Activated CD8-positive, alpha-beta T cell treated with anti-CD3 and anti-CD28 coated beads for 36 hours (primary cell): ENCODE measurements at regions not wholly inside any gene's neighbourhood (a gene's known extent, or its start where the extent isn't known, plus 50 kb on each side); places are given as distances from the start of the nearest gene placed in this dataset.
A peak's percentile ranks its signal among the peaks of the same experiment; 100 is the strongest.
"Not testable (repeated sequence)": the region's sequence is repeated elsewhere in the genome, so short reads cannot be mapped to it uniquely, and the experiment has no call there.

Experiments
- ATAC-seq: fragments of 200-7000 bp; cut with Tn5 transposase; one replicate; pipeline ENCODE4 v1.10.0; 2021; ENCODE audit warnings: mild to moderate bottlenecking, moderate library complexity
- CTCF ChIA-PET: fragments of 350-600 bp; sonication (Branson Sonifier 250); formaldehyde crosslinking; loops from one replicate; lab custom pipeline; 2021; ENCODE audit warnings: antibody characterized with exemption; lab: Charles Lee
- POLR2A ChIA-PET: fragments of 350-600 bp; sonication (Branson Sonifier 250); formaldehyde crosslinking; loops from one replicate; lab custom pipeline; 2021; ENCODE audit warnings: antibody characterized with exemption; lab: Charles Lee
- DNase-seq: peaks from one replicate; pipeline ENCODE4 v3.0.0-alpha.2; 2020
- H3K27ac Mint-ChIP-seq: one replicate; pipeline ENCODE4 v1.8.0; 2021; ENCODE audit warnings: mild to moderate bottlenecking, mixed read lengths
- H3K27me3 Mint-ChIP-seq: one replicate; pipeline ENCODE4 v1.8.0; 2021; ENCODE audit warnings: mixed read lengths
- H3K36me3 Mint-ChIP-seq: one replicate; pipeline ENCODE4 v1.8.0; 2021; ENCODE audit warnings: low read depth, mixed read lengths
- H3K4me1 Mint-ChIP-seq: one replicate; pipeline ENCODE4 v1.8.0; 2021; ENCODE audit warnings: low read depth, mixed read lengths
- H3K4me3 Mint-ChIP-seq: one replicate; pipeline ENCODE4 v1.8.0; 2021; ENCODE audit warnings: mild to moderate bottlenecking, moderate library complexity, mixed read lengths
- H3K9me3 Mint-ChIP-seq: one replicate; pipeline ENCODE4 v1.8.0; 2021; ENCODE audit warnings: mixed read lengths
- CTCF ChIP-seq: fragments of 200-600 bp; IDR thresholded peaks from one replicate; pipeline ENCODE4 v1.8.0; 2022; ENCODE audit warnings: antibody characterized with exemption, mild to moderate bottlenecking
- intact Hi-C: fragments of 100-400 bp; cut with micrococcal nuclease; formaldehyde crosslinking; loops from one replicate; pipeline ENCODE4 v1.10.0; 2022

- Mint-ChIP-seq H3K4me1 (peaks cover 52% of the 10 kb centered on the region), H3K4me3 (peak overlapping the region; percentile 9), H3K27ac (peak overlapping the region; percentile 89), H3K9me3 (no peaks in the 10 kb centered on the region), H3K27me3 (no peaks in the 10 kb centered on the region), H3K36me3 (no peaks in the 10 kb centered on the region)
- ATAC-seq (no peak), DNase-seq (no peak)
- ChIA-PET POLR2A (interaction anchor here (1.1 kb wide), 2 partner anchors 85 to 411 kb away, joined by 3 read pairs; partner anchors contain the start of gene TET2), CTCF (interaction anchor here (1.3 to 1.4 kb wide), 2 partner anchors 201 to 410 kb away, joined by 4 read pairs; no protein-coding TSS in a partner anchor)
- no peak for TF ChIP-seq CTCF
- intact Hi-C loops = loop anchor here (2.0 to 5.0 kb wide), 5 partner anchors 86 to 411 kb away; partner anchors contain the start of genes PPA2 and TET2
These were observed 84.9 kb upstream of the TET2 start for GRCh38 chr4:105061731-105062130.

- H3K36me3 Mint-ChIP-seq = no peaks in the 10 kb centered on the region
- no peak for TF ChIP-seq CTCF
- ATAC-seq (no peak), DNase-seq (no peak)
- no peaks in the 10 kb centered on the region for H3K9me3 Mint-ChIP-seq
- no peak overlapping the region for H3K27ac Mint-ChIP-seq
- intact Hi-C loops = no loop called here
- CTCF ChIA-PET = no interaction called here
- peaks cover 14% of the 10 kb centered on the region for H3K4me1 Mint-ChIP-seq
- H3K27me3 Mint-ChIP-seq = peaks cover 2% of the 10 kb centered on the region
- POLR2A ChIA-PET = no interaction called here
- H3K4me3 Mint-ChIP-seq = no peak overlapping the region
These were observed 80.3 kb upstream of the TET2 start for GRCh38 chr4:105066401-105066800.

- Mint-ChIP-seq H3K4me1 (peaks cover 9% of the 10 kb centered on the region), H3K27me3 (peaks cover 2% of the 10 kb centered on the region), H3K4me3 (no peak overlapping the region), H3K36me3 (no peaks in the 10 kb centered on the region), H3K9me3 (no peaks in the 10 kb centered on the region), H3K27ac (no peak overlapping the region)
- DNase-seq (no peak), ATAC-seq (no peak)
- intact Hi-C loops = no loop called here
- no peak for TF ChIP-seq CTCF
- CTCF ChIA-PET = no interaction called here
- POLR2A ChIA-PET = interaction anchor here (1.2 kb wide), 1 partner anchor 8 kb away, joined by 3 read pairs; no protein-coding TSS in a partner anchor
These were observed 79.2 kb upstream of the TET2 start for GRCh38 chr4:105067431-105067830.

GRCh38 chr4:105067946-105068345, 78.7 kb upstream of the TET2 start:
- no peak for ATAC-seq
- intact Hi-C loops = no loop called here
- H3K4me3 Mint-ChIP-seq = no peak overlapping the region
- ChIA-PET POLR2A (interaction anchor here (1.2 kb wide), 1 partner anchor 9 kb away, joined by 3 read pairs; no protein-coding TSS in a partner anchor), CTCF (no interaction called here)
- H3K9me3 Mint-ChIP-seq = no peaks in the 10 kb centered on the region
- H3K27ac Mint-ChIP-seq = no peak overlapping the region
- no peak for TF ChIP-seq CTCF
- no peak for DNase-seq
- H3K27me3 Mint-ChIP-seq = peaks cover 2% of the 10 kb centered on the region
- H3K36me3 Mint-ChIP-seq = no peaks in the 10 kb centered on the region
- H3K4me1 Mint-ChIP-seq = peaks cover 9% of the 10 kb centered on the region

- Mint-ChIP-seq H3K9me3 (no peaks in the 10 kb centered on the region), H3K4me3 (no peak overlapping the region), H3K36me3 (no peaks in the 10 kb centered on the region), H3K27ac (no peak overlapping the region), H3K27me3 (peaks cover 2% of the 10 kb centered on the region), H3K4me1 (peaks cover 5% of the 10 kb centered on the region)
- DNase-seq = no peak
- no peak for ATAC-seq
- TF ChIP-seq CTCF = no peak
- intact Hi-C loops = no loop called here
- CTCF ChIA-PET = no interaction called here
- POLR2A ChIA-PET = interaction anchor here (1.2 kb wide), 1 partner anchor 9 kb away, joined by 3 read pairs; no protein-coding TSS in a partner anchor
These were observed 78.2 kb upstream of the TET2 start for GRCh38 chr4:105068516-105068915.

GRCh38 chr4:105072095-105072494, 74.6 kb upstream of the TET2 start:
- CTCF ChIA-PET, ATAC-seq, H3K36me3 Mint-ChIP-seq, H3K27ac Mint-ChIP-seq, H3K9me3 Mint-ChIP-seq, DNase-seq, POLR2A ChIA-PET, intact Hi-C loops, H3K4me1 Mint-ChIP-seq, H3K4me3 Mint-ChIP-seq, H3K27me3 Mint-ChIP-seq: not testable (repeated sequence)
